Muscle layer of duodenum (tissue), 2 donors: ENCODE measurements at regions not wholly inside any gene's neighbourhood (a gene's known extent, or its start where the extent isn't known, plus 50 kb on each side); places are given as distances from the start of the nearest gene placed in this dataset.

Experiments used
- H3K27ac ChIP-seq: one replicate; pipeline ENCODE4 v1.7.0; 2013; ENCODE audit warnings: mild to moderate bottlenecking, low read length
- H3K27me3 ChIP-seq: one replicate; pipeline ENCODE4 v1.7.0; 2013; ENCODE audit warnings: low read depth, mild to moderate bottlenecking, control low read depth, low read length
- H3K36me3 ChIP-seq, 2 donors: one replicate each; pipeline ENCODE4 v1.7.0; 2013; ENCODE audit warnings: low read length in 2 of 2, control low read depth in 1 of 2, mild to moderate bottlenecking in 1 of 2; ENCODE audit not compliant: insufficient read depth in 2 of 2, control insufficient read depth in 1 of 2
- H3K4me1 ChIP-seq, 2 donors: one replicate each; pipeline ENCODE4 v1.7.0; 2013; ENCODE audit warnings: low read length in 2 of 2, mild to moderate bottlenecking in 2 of 2, control low read depth in 1 of 2, moderate library complexity in 1 of 2; ENCODE audit not compliant: insufficient read depth in 2 of 2, control insufficient read depth in 1 of 2
- H3K4me3 ChIP-seq, 2 donors: one replicate each; pipeline ENCODE4 v1.7.0; 2013; ENCODE audit warnings: low read length in 2 of 2, low read depth in 1 of 2, mild to moderate bottlenecking in 1 of 2
- H3K9me3 ChIP-seq, 2 donors: one replicate each; pipeline ENCODE4 v1.7.0; 2013; ENCODE audit warnings: low read length in 2 of 2, control low read depth in 1 of 2, mild to moderate bottlenecking in 1 of 2; ENCODE audit not compliant: control insufficient read depth in 1 of 2
- donor health status: healthy.

GRCh38 chr13:95480791-95481780 lies 71.4 kb upstream of the CLDN10 start:
- no peak overlapping the region for H3K27ac ChIP-seq
- H3K36me3 ChIP-seq, result no peaks in the 10 kb centered on the region
- H3K4me3 ChIP-seq, result no peak overlapping the region
- H3K9me3 ChIP-seq, result peaks cover 0 to 3% of the 10 kb centered on the region in 2 donors
- H3K4me1 ChIP-seq, result peaks cover 0 to 3% of the 10 kb centered on the region in 2 donors
- H3K27me3 ChIP-seq, result no peaks in the 10 kb centered on the region

GRCh38 chr13:95484052-95484451 lies 68.5 kb upstream of the CLDN10 start:
- Histone ChIP-seq H3K9me3 (no peaks in the 10 kb centered on the region), H3K4me1 (no peaks in the 10 kb centered on the region), H3K27ac (no peak overlapping the region), H3K36me3 (no peaks in the 10 kb centered on the region), H3K27me3 (no peaks in the 10 kb centered on the region), H3K4me3 (no peak overlapping the region)

GRCh38 chr13:95485045-95485517 lies 67.4 kb upstream of the CLDN10 start:
- Histone ChIP-seq H3K27ac (no peak overlapping the region), H3K36me3 (no peaks in the 10 kb centered on the region), H3K9me3 (no peaks in the 10 kb centered on the region), H3K4me3 (no peak overlapping the region), H3K27me3 (no peaks in the 10 kb centered on the region), H3K4me1 (no peaks in the 10 kb centered on the region)

DNA sequence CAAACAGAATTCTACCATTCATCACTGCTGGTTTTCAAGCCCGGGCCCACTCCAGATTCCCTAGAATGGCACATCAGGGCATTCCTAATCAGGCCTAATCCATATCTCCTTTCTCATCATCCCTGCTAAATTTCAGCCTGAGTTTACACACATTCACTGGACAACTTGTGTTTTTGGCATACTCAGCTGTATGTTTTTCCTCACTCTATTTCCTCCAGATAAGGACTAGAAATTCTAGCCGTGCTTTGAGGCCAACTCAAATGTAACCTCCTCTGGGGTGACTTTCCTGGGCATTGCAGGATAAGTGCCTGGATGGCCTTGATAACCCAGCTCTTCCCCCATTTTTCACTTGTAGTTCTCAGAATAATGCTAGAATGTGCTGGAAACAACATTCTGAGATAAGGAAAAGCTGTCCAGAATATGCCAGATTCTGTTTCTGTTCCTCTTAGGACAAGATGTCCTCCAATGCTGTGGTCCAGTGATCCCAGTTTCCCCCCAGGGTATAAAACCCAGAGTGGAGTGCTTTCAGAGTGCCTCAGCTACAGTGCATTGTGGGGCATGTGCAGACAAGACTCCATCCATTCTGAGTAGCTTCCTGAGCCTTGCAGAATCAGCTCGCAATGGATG lies 66.9 kb upstream of the CLDN10 start:
- Histone ChIP-seq H3K4me3 (no peak overlapping the region), H3K9me3 (no peaks in the 10 kb centered on the region), H3K27ac (no peak overlapping the region), H3K27me3 (no peaks in the 10 kb centered on the region), H3K4me1 (no peaks in the 10 kb centered on the region), H3K36me3 (no peaks in the 10 kb centered on the region)

GRCh38 chr13:95492044-95492801 lies 60.3 kb upstream of the CLDN10 start:
- Histone ChIP-seq H3K4me1 (no peaks in the 10 kb centered on the region), H3K27ac (no peak overlapping the region), H3K36me3 (no peaks in the 10 kb centered on the region), H3K27me3 (no peaks in the 10 kb centered on the region), H3K4me3 (no peak overlapping the region), H3K9me3 (no peaks in the 10 kb centered on the region)

DNA sequence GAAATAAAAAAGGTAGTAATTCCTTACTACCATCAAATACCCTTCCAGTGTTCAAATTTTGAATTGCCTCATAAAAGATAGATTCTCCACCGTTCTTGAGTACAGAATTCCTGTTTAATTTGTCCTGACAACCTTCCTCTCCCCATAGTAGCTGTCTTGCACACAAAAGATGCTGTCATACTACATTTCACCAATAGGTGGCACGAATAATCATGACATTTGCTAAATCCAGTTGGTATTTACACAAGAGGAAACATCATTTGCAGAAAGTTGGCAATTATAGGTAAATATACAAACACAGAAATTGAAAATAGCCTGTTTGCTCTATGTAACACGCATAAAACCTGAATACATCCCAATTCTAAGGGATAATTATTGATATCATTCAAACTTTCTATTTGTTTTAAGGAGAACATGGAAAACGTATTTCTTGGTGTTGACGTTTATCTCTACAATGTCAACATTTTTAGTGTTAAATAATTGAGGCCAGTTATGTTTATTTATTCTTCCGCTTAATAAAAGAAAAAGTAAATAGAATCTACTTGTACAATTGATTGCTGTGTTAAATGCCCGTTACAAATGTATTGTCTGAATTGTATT lies 58.3 kb upstream of the CLDN10 start:
- no peaks in the 10 kb centered on the region for H3K27me3 ChIP-seq
- H3K4me3 ChIP-seq, result no peak overlapping the region
- no peak overlapping the region for H3K27ac ChIP-seq
- no peaks in the 10 kb centered on the region for H3K9me3 ChIP-seq
- peaks cover 3 to 5% of the 10 kb centered on the region in 2 donors for H3K4me1 ChIP-seq
- no peaks in the 10 kb centered on the region for H3K36me3 ChIP-seq

DNA sequence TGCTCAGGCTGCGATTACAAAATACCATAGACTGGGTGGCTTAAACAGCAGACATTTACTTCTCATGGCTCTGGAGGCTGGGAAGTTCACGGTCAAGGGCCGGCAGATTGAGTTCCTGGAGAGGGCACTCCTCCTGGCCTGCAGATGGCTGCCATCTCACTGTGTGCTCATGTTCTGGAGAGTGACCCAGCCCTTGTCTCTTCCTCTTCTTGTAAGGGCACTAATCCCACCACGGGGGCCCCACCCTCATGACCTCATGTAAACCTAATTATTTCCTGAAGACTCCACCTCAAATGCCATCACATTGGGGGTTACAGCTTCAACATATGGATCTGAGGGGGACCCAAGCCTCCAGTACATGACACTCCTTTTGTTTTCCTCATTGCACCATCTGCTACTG lies 56.0 kb upstream of the CLDN10 start:
- no peaks in the 10 kb centered on the region for H3K36me3 ChIP-seq
- H3K4me1 ChIP-seq, result peaks cover 3 to 5% of the 10 kb centered on the region in 2 donors
- no peaks in the 10 kb centered on the region for H3K27me3 ChIP-seq
- no peaks in the 10 kb centered on the region for H3K9me3 ChIP-seq
- H3K4me3 ChIP-seq, result no peak overlapping the region
- no peak overlapping the region for H3K27ac ChIP-seq

DNA sequence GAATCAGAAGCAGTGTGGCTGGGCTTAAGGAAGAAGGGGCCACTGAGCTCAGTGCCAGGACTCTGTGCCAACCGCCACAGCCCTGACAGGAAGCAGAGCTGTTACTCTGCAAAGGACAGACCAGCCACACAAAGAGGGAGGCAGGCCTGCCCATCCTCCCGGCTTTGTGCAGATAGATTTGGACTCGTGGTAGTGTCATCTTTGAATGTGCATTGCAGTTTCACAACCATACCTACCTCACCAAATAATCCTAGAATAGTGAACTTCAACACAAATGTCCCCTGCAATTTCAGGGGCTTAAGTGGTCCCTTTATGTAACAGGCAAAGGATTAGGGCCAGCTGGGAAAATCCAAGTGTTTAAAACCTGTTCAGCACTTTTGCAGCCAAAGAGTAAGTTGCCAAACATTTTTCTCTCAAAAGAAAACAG lies 55.1 kb upstream of the CLDN10 start:
- Histone ChIP-seq H3K36me3 (no peaks in the 10 kb centered on the region), H3K27me3 (no peaks in the 10 kb centered on the region), H3K4me1 (peaks cover 3 to 5% of the 10 kb centered on the region in 2 donors), H3K4me3 (no peak overlapping the region), H3K9me3 (peaks cover 5 to 7% of the 10 kb centered on the region in 2 donors), H3K27ac (no peak overlapping the region)

GRCh38 chr13:95498886-95499285 lies 53.6 kb upstream of the CLDN10 start:
- H3K27ac ChIP-seq, result no peak overlapping the region
- H3K36me3 ChIP-seq, result no peaks in the 10 kb centered on the region
- H3K4me1 ChIP-seq, result peaks cover 3 to 5% of the 10 kb centered on the region in 2 donors
- no peak overlapping the region for H3K4me3 ChIP-seq
- no peaks in the 10 kb centered on the region for H3K27me3 ChIP-seq
- peaks cover 6 to 7% of the 10 kb centered on the region in 2 donors for H3K9me3 ChIP-seq

GRCh38 chr13:95499811-95500712 lies 52.5 kb upstream of the CLDN10 start:
- no peak overlapping the region for H3K27ac ChIP-seq
- H3K9me3 ChIP-seq, result peaks cover 6 to 7% of the 10 kb centered on the region in 2 donors
- peaks cover 3 to 5% of the 10 kb centered on the region in 2 donors for H3K4me1 ChIP-seq
- no peaks in the 10 kb centered on the region for H3K36me3 ChIP-seq
- H3K27me3 ChIP-seq, result no peaks in the 10 kb centered on the region
- no peak overlapping the region for H3K4me3 ChIP-seq
